IPS-18a (cell line): ENCODE measurements at regions not wholly inside any gene's neighbourhood (a gene's known extent, or its start where the extent isn't known, plus 50 kb on each side); places are given as distances from the start of the nearest gene placed in this dataset.

Experiments used
- H3K27ac ChIP-seq: one replicate; pipeline ENCODE4 v1.5.1; 2013; ENCODE audit warnings: low read length
- H3K27me3 ChIP-seq: one replicate; pipeline ENCODE4 v1.6.1; 2013; ENCODE audit warnings: mild to moderate bottlenecking, low read length; ENCODE audit not compliant: control insufficient read depth, insufficient read depth
- H3K36me3 ChIP-seq: one replicate; pipeline ENCODE4 v1.6.1; 2013; ENCODE audit warnings: low read depth, low read length; ENCODE audit not compliant: control insufficient read depth
- H3K4me1 ChIP-seq: one replicate; pipeline ENCODE4 v1.6.1; 2013; ENCODE audit warnings: low read depth, low read length; ENCODE audit not compliant: control insufficient read depth
- H3K4me3 ChIP-seq: one replicate; pipeline ENCODE4 v1.5.1; 2013; ENCODE audit warnings: low read length
- H3K9ac ChIP-seq: one replicate; pipeline ENCODE4 v1.6.1; 2013; ENCODE audit warnings: mild to moderate bottlenecking, low read length, moderate library complexity
- H3K9me3 ChIP-seq: one replicate; pipeline ENCODE4 v1.6.1; 2013; ENCODE audit warnings: low read depth, low read length; ENCODE audit not compliant: control insufficient read depth

DNA sequence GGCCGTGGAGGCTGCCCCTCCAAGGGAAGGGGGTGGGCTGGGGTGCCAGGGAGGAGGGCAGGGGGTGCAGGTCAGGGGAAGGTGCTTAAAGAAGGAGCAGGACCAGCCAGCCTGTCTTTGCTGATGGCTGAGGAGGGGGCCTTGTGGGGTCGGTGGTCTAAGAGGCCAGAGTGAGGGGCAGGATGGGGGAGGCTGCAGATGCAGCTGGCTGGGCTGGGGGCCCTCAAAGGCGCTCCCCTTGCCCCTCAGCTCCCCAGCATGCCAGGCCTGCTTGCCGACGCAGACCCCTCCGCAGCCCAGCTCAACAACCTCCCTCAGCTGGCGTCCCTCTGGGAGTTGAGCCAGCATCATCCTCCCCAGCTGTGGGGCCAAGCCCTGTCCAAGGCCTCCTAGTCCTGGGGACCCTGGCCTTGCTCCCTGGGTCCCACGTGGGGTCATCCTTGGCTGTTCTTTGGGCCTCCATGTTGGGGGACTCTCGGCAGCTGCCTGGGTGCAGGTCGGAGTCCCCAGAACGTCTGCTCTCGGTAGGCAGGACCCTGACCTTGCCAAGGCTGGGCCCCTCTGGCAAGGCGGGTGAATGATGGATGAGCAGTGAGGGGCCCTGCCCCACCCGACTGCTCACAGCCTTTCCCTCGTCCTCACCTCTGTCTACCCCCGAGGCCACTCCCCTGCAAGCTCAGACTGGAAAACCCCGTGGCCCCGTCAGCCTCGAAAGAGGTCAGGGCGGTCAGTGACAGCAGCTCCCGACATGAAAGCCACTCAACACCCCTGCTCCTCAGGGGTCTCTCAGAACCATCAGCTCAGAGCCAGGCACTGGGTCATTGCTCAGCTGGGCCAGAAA is 119.4 kb downstream of the FAM53A start:
- no peak overlapping the region for H3K4me3 ChIP-seq
- H3K27ac ChIP-seq: no peak overlapping the region
- H3K27me3 ChIP-seq: no peaks in the 10 kb centered on the region
- no peaks in the 10 kb centered on the region for H3K36me3 ChIP-seq
- no peaks in the 10 kb centered on the region for H3K9me3 ChIP-seq
- H3K4me1 ChIP-seq: no peaks in the 10 kb centered on the region
- no peak overlapping the region for H3K9ac ChIP-seq

DNA sequence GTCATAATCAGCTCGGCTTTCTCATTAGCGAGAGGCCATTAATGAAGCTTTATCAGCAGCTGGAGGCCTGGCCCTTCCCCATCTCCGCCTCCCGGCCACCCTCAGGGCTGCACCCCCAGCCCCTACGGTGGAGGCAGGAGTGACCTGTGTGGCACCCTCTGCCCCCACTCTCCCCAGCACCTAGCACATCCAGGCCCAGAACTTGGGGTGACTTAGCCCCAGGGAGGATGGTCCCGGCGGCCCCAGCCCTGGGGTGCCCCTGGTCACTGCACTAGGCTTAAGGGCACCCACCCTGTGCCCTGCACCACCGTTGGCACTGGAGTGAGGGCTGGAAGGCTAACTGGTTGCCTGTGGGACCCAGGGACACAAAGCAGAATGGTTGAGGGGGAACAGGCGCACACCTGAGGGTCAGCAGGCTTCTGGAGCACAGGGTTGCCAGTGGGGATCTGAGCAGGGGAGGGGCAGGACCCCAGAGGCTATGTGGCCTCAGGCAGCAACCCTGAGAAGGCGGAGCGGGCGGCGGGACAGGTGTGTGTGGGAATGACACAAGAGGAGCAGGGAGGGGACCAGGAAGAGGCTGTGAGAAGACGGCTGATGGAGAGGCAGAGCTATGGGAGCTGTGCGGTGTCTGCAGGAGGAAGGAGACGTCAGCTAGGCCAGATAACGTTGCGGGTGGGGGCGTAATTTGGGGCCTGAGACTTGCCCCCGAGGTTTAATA is 120.2 kb downstream of the FAM53A start:
- Histone ChIP-seq H3K9ac (no peak overlapping the region), H3K27me3 (no peaks in the 10 kb centered on the region), H3K9me3 (no peaks in the 10 kb centered on the region), H3K4me1 (no peaks in the 10 kb centered on the region), H3K4me3 (no peak overlapping the region), H3K36me3 (no peaks in the 10 kb centered on the region), H3K27ac (no peak overlapping the region)

DNA sequence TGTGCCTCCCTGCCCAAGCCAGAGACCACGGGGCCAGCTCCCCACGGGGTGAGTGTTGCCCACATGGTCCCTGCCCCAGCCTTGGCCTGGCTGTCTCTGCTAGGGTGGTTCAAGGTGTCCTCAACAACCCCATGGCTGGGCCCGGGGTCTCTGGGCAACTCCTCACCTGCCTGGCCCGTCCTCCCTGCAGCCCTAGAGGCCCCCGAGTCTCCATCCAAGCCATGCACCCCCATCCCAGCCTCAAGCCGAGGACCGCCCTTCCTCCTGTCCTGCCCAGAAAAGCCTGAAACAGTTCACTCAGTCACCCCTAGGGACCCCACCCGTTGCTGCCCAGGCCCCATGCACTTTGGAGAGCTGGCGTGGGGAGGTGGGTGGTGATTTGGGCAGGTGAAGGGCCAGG is 120.9 kb downstream of the FAM53A start:
- no peaks in the 10 kb centered on the region for H3K27me3 ChIP-seq

DNA sequence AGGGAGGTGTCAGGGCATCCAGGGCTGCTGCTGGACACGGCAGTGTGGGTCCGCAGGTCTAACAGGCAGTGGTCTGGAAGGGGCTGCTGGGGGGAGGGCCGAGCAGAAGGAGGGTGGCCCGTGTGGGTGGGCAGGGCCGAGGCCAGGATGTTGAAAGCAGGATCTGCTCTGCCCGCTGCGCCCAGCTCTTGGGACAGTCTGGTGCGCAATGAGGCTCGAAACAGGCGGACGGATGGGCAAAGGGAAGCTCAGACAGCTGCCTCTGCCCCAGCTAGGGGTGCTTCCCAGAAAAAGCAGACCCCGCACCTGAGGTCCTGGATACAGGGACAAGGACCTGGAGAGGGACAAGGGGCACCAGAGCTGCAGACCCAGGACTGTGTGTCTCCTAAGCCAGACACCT is 121.3 kb downstream of the FAM53A start:
- Histone ChIP-seq H3K4me3 (no peak overlapping the region), H3K9me3 (no peaks in the 10 kb centered on the region), H3K27me3 (no peaks in the 10 kb centered on the region), H3K4me1 (no peaks in the 10 kb centered on the region), H3K27ac (no peak overlapping the region), H3K9ac (no peak overlapping the region), H3K36me3 (no peaks in the 10 kb centered on the region)

More for the DNA sequence above, 120.9 kb downstream of the FAM53A start:
- Histone ChIP-seq H3K9me3 (no peaks in the 10 kb centered on the region), H3K27ac (no peak overlapping the region), H3K36me3 (no peaks in the 10 kb centered on the region), H3K4me1 (no peaks in the 10 kb centered on the region), H3K4me3 (no peak overlapping the region), H3K9ac (no peak overlapping the region)

DNA sequence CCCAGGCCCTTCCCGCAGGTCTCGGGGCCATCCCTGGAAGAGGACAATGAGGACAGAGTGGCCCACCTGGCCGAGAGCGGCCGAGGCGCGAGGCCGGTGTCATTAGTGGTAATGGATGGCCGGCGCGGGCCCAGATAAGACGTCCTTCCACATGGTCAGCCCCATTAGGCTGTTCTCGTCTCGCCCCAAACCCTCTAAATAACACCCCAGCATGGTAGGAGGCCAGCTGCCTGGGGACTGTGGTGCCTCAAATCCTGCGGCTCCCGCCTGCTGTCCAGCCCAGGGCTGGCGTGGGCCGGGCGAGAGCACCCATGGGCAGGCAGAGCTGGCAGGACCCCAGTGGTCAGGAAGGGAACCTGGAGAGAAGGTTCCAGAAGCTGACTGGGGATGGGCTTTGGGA is 121.7 kb downstream of the FAM53A start:
- Histone ChIP-seq H3K9ac (no peak overlapping the region), H3K36me3 (no peaks in the 10 kb centered on the region), H3K27ac (no peak overlapping the region), H3K4me1 (no peaks in the 10 kb centered on the region), H3K4me3 (no peak overlapping the region), H3K27me3 (no peaks in the 10 kb centered on the region), H3K9me3 (no peaks in the 10 kb centered on the region)

DNA sequence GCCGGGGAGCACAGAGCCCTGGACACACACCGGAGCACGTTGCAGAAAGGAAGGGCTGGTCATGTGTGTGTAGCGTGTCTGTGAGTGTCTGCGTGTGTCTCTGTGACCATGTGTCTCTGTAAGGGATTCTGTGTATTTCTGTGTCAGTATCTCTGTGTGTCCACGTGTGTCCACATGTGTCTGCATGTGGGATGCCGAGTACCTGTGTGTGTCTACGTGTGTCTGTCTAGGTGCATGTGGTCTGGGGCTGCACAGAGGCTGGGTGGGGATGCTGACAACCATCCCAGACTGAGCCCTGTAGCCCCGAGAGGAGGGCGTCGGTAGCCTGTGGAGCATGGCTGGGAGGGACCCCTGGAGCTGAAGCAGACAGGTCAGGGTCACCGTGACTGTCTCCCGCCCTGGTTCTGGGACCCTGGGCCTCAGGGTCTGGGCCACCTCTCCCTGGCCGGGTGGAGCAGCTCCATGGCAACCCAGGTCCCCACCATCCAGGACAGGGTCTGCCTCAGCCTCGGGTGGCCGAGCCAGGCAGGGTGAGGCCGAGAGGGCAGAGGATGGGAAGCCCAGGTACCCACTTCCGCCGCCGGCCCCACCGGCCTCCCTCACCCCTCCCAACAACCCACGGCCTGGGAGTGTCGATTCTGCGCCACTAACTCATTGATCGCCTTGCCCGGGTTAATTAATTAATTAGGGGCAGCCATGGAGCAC is 122.7 kb downstream of the FAM53A start:
- Histone ChIP-seq H3K27ac (no peak overlapping the region), H3K4me3 (no peak overlapping the region), H3K4me1 (no peaks in the 10 kb centered on the region), H3K27me3 (peaks cover 4% of the 10 kb centered on the region), H3K9me3 (no peaks in the 10 kb centered on the region), H3K9ac (no peak overlapping the region), H3K36me3 (no peaks in the 10 kb centered on the region)

DNA sequence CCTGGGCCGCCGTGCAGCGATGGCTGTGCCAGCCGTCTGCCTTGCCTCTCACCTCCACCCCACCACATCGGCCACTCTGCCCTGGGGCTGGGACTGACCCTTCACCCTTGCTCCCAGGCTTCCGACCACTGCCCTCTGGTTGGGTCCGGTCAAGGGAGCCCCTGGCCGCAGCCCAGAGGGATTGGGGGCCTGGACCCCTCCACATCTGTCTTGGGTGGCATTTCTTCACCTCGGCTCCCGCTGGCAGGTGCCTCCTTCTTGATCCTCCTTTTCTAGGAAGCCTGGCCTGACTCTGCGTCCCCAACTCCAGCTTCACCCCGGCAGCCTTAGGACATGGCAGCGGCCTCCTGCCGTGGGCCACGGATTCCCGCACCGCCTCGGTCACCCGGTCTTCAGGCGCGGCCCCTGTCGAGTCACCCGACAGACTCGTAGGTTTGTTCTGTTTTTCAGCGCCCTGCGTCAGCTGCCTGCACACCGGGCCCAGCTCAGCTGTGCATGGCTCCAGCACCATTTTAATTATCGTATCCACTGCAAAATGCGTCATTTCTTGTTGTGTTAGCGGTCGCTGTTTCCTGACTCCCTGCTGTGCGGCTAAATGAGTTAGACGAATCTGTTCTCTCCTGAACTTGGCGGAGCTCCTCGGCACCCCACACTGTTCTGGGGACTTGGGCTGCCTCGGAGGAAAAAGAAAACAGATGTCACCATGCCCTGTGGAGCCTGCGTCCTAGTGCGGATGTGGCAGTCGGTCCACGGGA is 124.0 kb downstream of the FAM53A start:
- H3K27me3 ChIP-seq: peaks cover 4% of the 10 kb centered on the region
- no peaks in the 10 kb centered on the region for H3K36me3 ChIP-seq
- H3K4me3 ChIP-seq: no peak overlapping the region
- no peak overlapping the region for H3K9ac ChIP-seq
- no peak overlapping the region for H3K27ac ChIP-seq
- H3K4me1 ChIP-seq: no peaks in the 10 kb centered on the region
- no peaks in the 10 kb centered on the region for H3K9me3 ChIP-seq

DNA sequence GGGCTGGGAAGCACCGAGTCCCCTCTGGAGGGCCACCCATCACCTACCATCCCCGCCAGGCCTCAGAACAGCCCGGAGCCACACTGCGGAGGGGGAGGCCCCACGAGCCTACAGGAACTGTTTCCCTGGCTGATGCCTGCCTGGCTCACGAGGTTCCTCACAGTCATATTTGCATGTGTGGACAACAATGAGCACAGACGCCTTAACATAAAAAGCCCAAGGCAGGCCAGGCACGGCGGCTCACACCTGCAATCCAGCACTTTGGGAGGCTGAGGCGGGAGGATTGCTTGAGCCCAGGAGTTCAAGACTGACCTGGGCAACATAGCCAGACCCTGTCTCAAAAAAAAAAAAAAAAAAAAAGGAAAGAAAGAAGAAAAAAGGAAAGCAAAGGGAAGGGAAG is 125.9 kb downstream of the FAM53A start:
- peaks cover 4% of the 10 kb centered on the region for H3K27me3 ChIP-seq
- H3K27ac ChIP-seq: no peak overlapping the region
- no peaks in the 10 kb centered on the region for H3K36me3 ChIP-seq

DNA sequence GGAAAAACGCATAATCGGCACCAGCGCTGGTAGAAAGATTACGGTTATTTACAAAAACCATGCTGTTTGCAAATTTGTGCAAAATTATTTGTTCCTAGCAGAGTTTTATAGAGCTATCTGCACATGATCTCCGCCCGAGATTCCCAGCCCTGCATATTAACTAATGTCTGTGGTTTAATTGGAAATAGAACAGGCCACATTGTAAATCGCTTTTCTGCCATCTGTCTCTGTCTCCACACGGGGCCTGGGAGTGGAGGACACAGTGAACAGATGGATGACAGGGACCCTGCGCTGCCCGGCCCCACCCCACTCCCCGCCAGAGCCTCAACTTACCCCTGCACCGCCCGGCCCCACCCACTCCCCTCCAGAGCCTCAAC is 126.9 kb downstream of the FAM53A start:
- no peaks in the 10 kb centered on the region for H3K36me3 ChIP-seq
- no peak overlapping the region for H3K4me3 ChIP-seq
- H3K4me1 ChIP-seq: no peaks in the 10 kb centered on the region
- no peaks in the 10 kb centered on the region for H3K9me3 ChIP-seq
- peaks cover 4% of the 10 kb centered on the region for H3K27me3 ChIP-seq
- H3K9ac ChIP-seq: no peak overlapping the region
- H3K27ac ChIP-seq: no peak overlapping the region

More for the DNA sequence above, 125.9 kb downstream of the FAM53A start:
- no peaks in the 10 kb centered on the region for H3K4me1 ChIP-seq
- no peak overlapping the region for H3K4me3 ChIP-seq
- H3K9me3 ChIP-seq: no peaks in the 10 kb centered on the region
- no peak overlapping the region for H3K9ac ChIP-seq

DNA sequence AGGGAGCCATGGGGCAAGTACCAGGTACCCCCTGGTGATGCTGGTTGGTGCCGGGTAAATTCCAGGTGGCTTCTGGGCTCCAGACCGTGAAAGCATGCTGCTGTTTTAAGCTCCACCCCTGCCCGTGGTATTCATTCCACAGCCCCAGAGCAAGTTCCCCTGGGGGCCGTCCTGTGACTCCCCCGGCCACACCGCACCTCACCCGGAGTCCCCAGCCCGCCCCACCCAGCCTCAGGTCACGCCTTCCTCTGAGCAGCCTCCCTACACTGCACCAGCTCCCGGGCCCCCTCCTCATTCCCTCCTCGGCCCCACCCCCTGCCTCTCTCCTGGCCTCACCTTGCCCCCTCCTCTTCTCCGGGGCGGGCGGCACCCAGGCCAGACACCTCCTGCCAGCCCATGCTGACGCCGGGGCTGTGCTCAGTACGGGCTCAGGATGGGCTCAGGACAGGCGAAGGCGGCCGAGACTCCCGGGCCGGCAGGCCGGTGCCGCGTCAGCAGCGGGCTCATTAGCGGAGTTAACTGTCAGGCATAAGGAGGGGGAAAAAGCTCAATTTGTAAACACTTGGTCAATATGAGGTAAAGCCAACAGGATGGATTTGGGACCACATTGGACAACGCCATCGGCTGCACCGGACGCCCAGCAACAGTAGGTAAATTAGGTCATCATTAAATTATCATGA is 127.4 kb downstream of the FAM53A start:
- H3K4me1 ChIP-seq: no peaks in the 10 kb centered on the region
- H3K9me3 ChIP-seq: no peaks in the 10 kb centered on the region
- H3K9ac ChIP-seq: no peak overlapping the region
- H3K4me3 ChIP-seq: peak overlapping the region; percentile 6
- peaks cover 4% of the 10 kb centered on the region for H3K27me3 ChIP-seq
- H3K27ac ChIP-seq: no peak overlapping the region
- no peaks in the 10 kb centered on the region for H3K36me3 ChIP-seq

DNA sequence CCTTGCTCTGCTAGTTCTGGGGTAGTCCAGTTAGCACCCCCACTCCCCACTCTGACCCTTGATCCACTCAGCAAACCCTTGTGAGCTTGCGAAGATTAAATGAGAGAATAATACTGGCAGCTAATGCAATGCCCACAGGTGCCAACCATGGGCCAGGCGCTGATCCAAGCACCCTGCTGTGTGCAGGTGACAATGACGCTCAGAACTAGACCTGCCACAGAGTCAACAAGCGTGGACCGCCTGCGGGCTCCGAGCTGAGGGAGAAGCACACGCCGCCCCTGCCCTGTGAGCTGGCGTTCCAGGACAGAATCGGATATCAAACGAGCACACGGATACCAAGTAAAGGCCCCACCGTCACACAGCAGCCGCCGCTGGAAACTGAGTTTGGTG is 129.2 kb downstream of the FAM53A start:
- Histone ChIP-seq H3K4me3 (no peak overlapping the region), H3K9ac (no peak overlapping the region), H3K36me3 (no peaks in the 10 kb centered on the region), H3K27me3 (peaks cover 4% of the 10 kb centered on the region), H3K27ac (no peak overlapping the region), H3K9me3 (no peaks in the 10 kb centered on the region), H3K4me1 (no peaks in the 10 kb centered on the region)
